H9 (cell line): ENCODE measurements at regions not wholly inside any gene's neighbourhood (a gene's known extent, or its start where the extent isn't known, plus 50 kb on each side); places are given as distances from the start of the nearest gene placed in this dataset.

ENCODE experiments used
- DNase-seq: peaks from one replicate; pipeline ENCODE4 v3.0.0-alpha.2; 2017
- H2AFZ ChIP-seq: one replicate; pipeline ENCODE4 v1.6.1; 2013; ENCODE audit warnings: mild to moderate bottlenecking, low read length, control low read depth, moderate library complexity
- H2AK5ac ChIP-seq: 2 replicates; pipeline ENCODE4 v1.6.1; 2013; ENCODE audit warnings: low read length, control low read depth, mixed read lengths; ENCODE audit not compliant: insufficient read length
- H2BK120ac ChIP-seq: one replicate; pipeline ENCODE4 v1.6.1; 2013; ENCODE audit warnings: low read depth, mild to moderate bottlenecking, low read length, control low read depth, inconsistent platforms; ENCODE audit not compliant: poor library complexity, severe bottlenecking
- H2BK12ac ChIP-seq: 2 replicates; pipeline ENCODE4 v1.6.1; 2013; ENCODE audit warnings: low read length, control low read depth, mixed read lengths, low read depth; ENCODE audit not compliant: insufficient read length
- H2BK15ac ChIP-seq: 2 replicates; pipeline ENCODE4 v1.6.1; 2013; ENCODE audit warnings: low read depth, low read length, control low read depth
- H2BK20ac ChIP-seq: one replicate; pipeline ENCODE4 v1.6.1; 2013; ENCODE audit warnings: low read depth, mild to moderate bottlenecking, low read length, control low read depth, inconsistent platforms; ENCODE audit not compliant: poor library complexity, severe bottlenecking
- H2BK5ac ChIP-seq: 2 replicates; pipeline ENCODE4 v1.6.1; 2013; ENCODE audit warnings: low read length, control low read depth, mixed read lengths; ENCODE audit not compliant: insufficient read length
- H3K14ac ChIP-seq: 2 replicates; pipeline ENCODE4 v1.6.1; 2013; ENCODE audit warnings: low read length, control low read depth; ENCODE audit not compliant: insufficient read depth
- H3K18ac ChIP-seq: 2 replicates; pipeline ENCODE4 v1.6.1; 2013; ENCODE audit warnings: low read depth, mild to moderate bottlenecking, mixed read lengths, low read length, control low read depth; ENCODE audit not compliant: insufficient read length
- H3K23ac ChIP-seq: 2 replicates; pipeline ENCODE4 v1.6.1; 2013; ENCODE audit warnings: low read length, control low read depth, mixed read lengths, low read depth; ENCODE audit not compliant: insufficient read length
- H3K23me2 ChIP-seq: 2 replicates; pipeline ENCODE4 v1.6.1; 2013; ENCODE audit warnings: low read depth, mild to moderate bottlenecking, mixed read lengths, low read length, control low read depth; ENCODE audit not compliant: insufficient read length, poor library complexity, severe bottlenecking
- H3K27ac ChIP-seq: 2 replicates; pipeline ENCODE4 v1.5.1; 2013; ENCODE audit warnings: low read length, control low read depth, mixed read lengths, low read depth; ENCODE audit not compliant: insufficient read length
- H3K27me3 ChIP-seq: 2 replicates; pipeline ENCODE4 v1.6.1; 2013; ENCODE audit warnings: low read length, control low read depth, inconsistent platforms; ENCODE audit not compliant: insufficient read depth
- H3K4ac ChIP-seq: 2 replicates; pipeline ENCODE4 v1.6.1; 2013; ENCODE audit warnings: low read depth, mild to moderate bottlenecking, control low read depth, inconsistent platforms, low read length, moderate library complexity
- H3K4me1 ChIP-seq: 2 replicates; pipeline ENCODE4 v1.6.1; 2013; ENCODE audit warnings: low read length, control low read depth, inconsistent platforms; ENCODE audit not compliant: insufficient read depth
- H3K4me2 ChIP-seq: 2 replicates; pipeline ENCODE4 v1.6.1; 2013; ENCODE audit warnings: low read length, control low read depth, mixed read lengths; ENCODE audit not compliant: insufficient read length, insufficient read depth
- H3K56ac ChIP-seq: 2 replicates; pipeline ENCODE4 v1.6.1; 2013; ENCODE audit warnings: low read depth, mild to moderate bottlenecking, mixed read lengths, low read length, control low read depth; ENCODE audit not compliant: insufficient read length
- H3K79me1 ChIP-seq: 2 replicates; pipeline ENCODE4 v1.6.1; 2013; ENCODE audit warnings: low read depth, mild to moderate bottlenecking, moderate library complexity, low read length, control low read depth, inconsistent platforms; ENCODE audit not compliant: insufficient read depth, poor library complexity, severe bottlenecking
- H3K79me2 ChIP-seq: 2 replicates; pipeline ENCODE4 v1.6.1; 2013; ENCODE audit warnings: low read length, control low read depth, inconsistent platforms; ENCODE audit not compliant: insufficient read depth
- H3K9ac ChIP-seq: 2 replicates; pipeline ENCODE4 v1.6.1; 2013; ENCODE audit warnings: low read length, control low read depth, mixed read lengths; ENCODE audit not compliant: insufficient read length; ENCODE audit errors: extremely low read depth
- H3K9me3 ChIP-seq: one replicate; pipeline ENCODE4 v1.6.1; 2013; ENCODE audit warnings: low read depth, low read length, inconsistent platforms; ENCODE audit not compliant: control insufficient read depth
- H3T11ph ChIP-seq: one replicate; pipeline ENCODE4 v1.6.1; 2013; ENCODE audit warnings: mild to moderate bottlenecking, low read length, control low read depth, inconsistent platforms
- H4K20me1 ChIP-seq: one replicate; pipeline ENCODE4 v1.6.1; 2013; ENCODE audit not compliant: control insufficient read depth, insufficient read length, insufficient read depth
- H4K5ac ChIP-seq: 2 replicates; pipeline ENCODE4 v1.6.1; 2013; ENCODE audit warnings: low read depth, mild to moderate bottlenecking, mixed read lengths, low read length, control low read depth; ENCODE audit not compliant: insufficient read length
- H4K8ac ChIP-seq: replicated peaks from 2 replicates; pipeline ENCODE4 v1.6.1; 2013; ENCODE audit warnings: low read length, control low read depth, mixed read lengths, low read depth; ENCODE audit not compliant: insufficient read length
- H4K91ac ChIP-seq: 2 replicates; pipeline ENCODE4 v1.6.1; 2013; ENCODE audit warnings: low read depth, mild to moderate bottlenecking, moderate library complexity, mixed read lengths, low read length, control low read depth; ENCODE audit not compliant: insufficient read length
- H3K27ac Mint-ChIP-seq, 3 experiments: 2 replicates in 2 of 3; 3 replicates in 1 of 3; pipeline ENCODE4 v1.8.0; 2020 to 2021; ENCODE audit warnings: mixed read lengths in 3 of 3, mild to moderate bottlenecking in 1 of 3, moderate library complexity in 1 of 3
- H3K27me3 Mint-ChIP-seq: 2 replicates; pipeline ENCODE4 v1.8.0; 2021; ENCODE audit warnings: low read depth, mild to moderate bottlenecking, moderate library complexity, mixed read lengths
- H3K36me3 Mint-ChIP-seq, 3 experiments: 2 replicates in 2 of 3; 3 replicates in 1 of 3; pipeline ENCODE4 v1.8.0; 2020 to 2021; ENCODE audit warnings: low read depth in 3 of 3, mixed read lengths in 3 of 3; ENCODE audit not compliant: insufficient read depth in 1 of 3
- H3K4me1 Mint-ChIP-seq, 2 experiments: 2 replicates each; pipeline ENCODE4 v1.8.0; 2020; ENCODE audit warnings: mixed read lengths in 2 of 2
- H3K4me3 Mint-ChIP-seq, 2 experiments: 2 replicates in 1 of 2; 3 replicates in 1 of 2; pipeline ENCODE4 v1.8.0; 2020 to 2021; ENCODE audit warnings: mild to moderate bottlenecking in 2 of 2, mixed read lengths in 2 of 2, moderate library complexity in 1 of 2
- H3K9me3 Mint-ChIP-seq, 2 experiments: 2 replicates in 1 of 2; 3 replicates in 1 of 2; pipeline ENCODE4 v1.8.0; 2020; ENCODE audit warnings: mild to moderate bottlenecking in 2 of 2, mixed read lengths in 2 of 2, moderate library complexity in 1 of 2
- CTCF ChIP-seq: fragments of 200-600 bp; sonication (generic); conservative IDR thresholded peaks from 3 replicates; pipeline ENCODE4 v1.8.0; 2021; ENCODE audit warnings: antibody characterized with exemption, mild to moderate bottlenecking

- no peak overlapping the region for H3K9ac ChIP-seq
- no peak overlapping the region for H2AK5ac ChIP-seq
- H3K27me3 Mint-ChIP-seq, result no peaks in the 10 kb centered on the region
- H3K79me2 ChIP-seq, result no peaks in the 10 kb centered on the region
- H3K36me3 Mint-ChIP-seq, result no peaks in the 10 kb centered on the region
- H2BK15ac ChIP-seq, result no peak overlapping the region
- no peaks in the 10 kb centered on the region for H3K4me1 ChIP-seq
- H3K9me3 ChIP-seq, result no peaks in the 10 kb centered on the region
- no peak overlapping the region for H4K91ac ChIP-seq
- DNase-seq, result no peak
- H4K5ac ChIP-seq, result no peak overlapping the region
- H2AFZ ChIP-seq, result no peak overlapping the region
- H3K4me1 Mint-ChIP-seq, result peaks cover 13 to 19% of the 10 kb centered on the region in 2 experiments
- no peak overlapping the region for H3K27ac ChIP-seq
- H3K23ac ChIP-seq, result no peak overlapping the region
- H3K79me1 ChIP-seq, result no peaks in the 10 kb centered on the region
- H3T11ph ChIP-seq, result no peak overlapping the region
- no peak overlapping the region for H3K56ac ChIP-seq
- H3K4me3 Mint-ChIP-seq, result no peak overlapping the region
- no peak overlapping the region for H3K18ac ChIP-seq
- H2BK12ac ChIP-seq, result no peak overlapping the region
- no peaks in the 10 kb centered on the region for H3K23me2 ChIP-seq
- H4K8ac ChIP-seq, result no peak overlapping the region
- no peak for TF ChIP-seq CTCF
- no peak overlapping the region for H2BK120ac ChIP-seq
- H3K9me3 Mint-ChIP-seq, result no peaks in the 10 kb centered on the region
- no peak overlapping the region for H3K14ac ChIP-seq
- no peaks in the 10 kb centered on the region for H3K27me3 ChIP-seq
- H4K20me1 ChIP-seq, result no peaks in the 10 kb centered on the region
- no peak overlapping the region for H2BK5ac ChIP-seq
- no peak overlapping the region for H3K4me2 ChIP-seq
- H3K4ac ChIP-seq, result no peak overlapping the region
- H3K27ac Mint-ChIP-seq, result no peak overlapping the region
- H2BK20ac ChIP-seq, result no peak overlapping the region
Measured at GRCh38 chr3:65018801-65019200, 331.0 kb upstream of the ADAMTS9 start.
